ENCODE measurements at regions not wholly inside any gene's neighbourhood (a gene's known extent, or its start where the extent isn't known, plus 50 kb on each side); places are given as distances from the start of the nearest gene placed in this dataset.

DNA sequence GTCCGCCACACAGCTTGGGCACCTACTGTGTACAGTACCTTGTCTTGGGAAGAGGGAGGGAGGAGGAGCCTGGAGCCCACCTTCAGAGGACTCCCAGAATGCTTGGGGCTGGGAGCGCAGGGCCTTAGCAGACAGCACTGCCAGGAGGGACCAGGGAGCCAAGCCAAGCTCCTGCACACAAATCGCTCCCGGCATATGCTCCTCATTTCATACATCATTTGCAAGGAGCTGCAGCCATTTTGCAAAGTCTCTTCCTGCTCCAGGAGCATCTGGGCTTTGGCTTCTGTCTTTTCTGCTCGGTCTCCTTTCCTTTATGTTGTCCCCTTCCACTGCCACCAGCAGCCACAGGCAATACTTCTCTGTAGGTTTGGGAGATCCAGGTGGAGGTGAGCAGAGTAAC lies 175.2 kb upstream of the ZC3H12A start (continued):
- TF ChIP-seq PBX3 (IDR thresholded peaks at IDR 0.05) (no peak), FOXM1 (IDR thresholded peaks at IDR 0.05; ENCODE audit: low read depth) (no peak), EP300 (IDR thresholded peaks at IDR 0.05; ENCODE audit: borderline replicate concordance in 1 of 2, low read depth in 1 of 2, low read length in 1 of 2) (no peak)
- TF ChIP-seq, protein P1, sequence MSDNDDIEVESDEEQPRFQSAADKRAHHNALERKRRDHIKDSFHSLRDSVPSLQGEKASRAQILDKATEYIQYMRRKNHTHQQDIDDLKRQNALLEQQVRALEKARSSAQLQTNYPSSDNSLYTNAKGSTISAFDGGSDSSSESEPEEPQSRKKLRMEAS (IDR thresholded peaks at IDR 0.05; ENCODE audit: low read depth): no peak

GRCh38 chr1:37303884-37304574 lies 170.4 kb upstream of the ZC3H12A start:
- CTCF ChIA-PET: interaction anchor here (1.1 kb wide), 2 partner anchors 10 to 20 kb away, joined by 3 to 5 read pairs; no protein-coding TSS in a partner anchor
- no peaks in the 10 kb centered on the region for H3K9me3 ChIP-seq
- no peaks in the 10 kb centered on the region for H3K79me2 ChIP-seq (ENCODE audit: insufficient read depth)
- H3K36me3 ChIP-seq (replicated peaks in 1 of 2; ENCODE audit: control insufficient read depth in 1 of 2, insufficient read depth in 2 of 2, low read length in 1 of 2): no peaks in the 10 kb centered on the region
- no peak overlapping the region for H2AFZ ChIP-seq (ENCODE audit: low read depth)
- POLR2A ChIA-PET: no interaction called here
- H3K9ac ChIP-seq: no peak overlapping the region
- H3K4me2 ChIP-seq: no peak overlapping the region
- H3K4me1 ChIP-seq (ENCODE audit: control insufficient read depth in 1 of 2, insufficient read depth in 2 of 2, low read depth in 1 of 2, low read length in 1 of 2): no peaks in the 10 kb centered on the region; a peak in 1 of 4 replicates
- WGBS (ENCODE audit: low lambda C conversion rate): 1% methylated on average over 3 of the region's 3 CpGs
- TF ChIP-seq EP300 (IDR thresholded peaks at IDR 0.05; ENCODE audit: borderline replicate concordance in 1 of 2, low read depth in 1 of 2, low read length in 1 of 2): no peak
- no peak for TF ChIP-seq FOSL2 (IDR thresholded peaks at IDR 0.05; ENCODE audit: borderline replicate concordance, low read depth)
- no peaks in the 10 kb centered on the region for H3F3A ChIP-seq (replicated peaks; ENCODE audit: insufficient read depth)
- H3K4me3 ChIP-seq (ENCODE audit: low read depth in 2 of 2, low read length in 1 of 2): no peak overlapping the region
- H3K27ac ChIP-seq (ENCODE audit: low read depth in 2 of 2, low read length in 1 of 2): no peak overlapping the region
- no peak for DNase-seq
- no peaks in the 10 kb centered on the region for H4K20me1 ChIP-seq (ENCODE audit: insufficient read depth)
- no peaks in the 10 kb centered on the region for H3K9me2 ChIP-seq
- H3K27me3 ChIP-seq (ENCODE audit: insufficient read depth): no peaks in the 10 kb centered on the region

DNA sequence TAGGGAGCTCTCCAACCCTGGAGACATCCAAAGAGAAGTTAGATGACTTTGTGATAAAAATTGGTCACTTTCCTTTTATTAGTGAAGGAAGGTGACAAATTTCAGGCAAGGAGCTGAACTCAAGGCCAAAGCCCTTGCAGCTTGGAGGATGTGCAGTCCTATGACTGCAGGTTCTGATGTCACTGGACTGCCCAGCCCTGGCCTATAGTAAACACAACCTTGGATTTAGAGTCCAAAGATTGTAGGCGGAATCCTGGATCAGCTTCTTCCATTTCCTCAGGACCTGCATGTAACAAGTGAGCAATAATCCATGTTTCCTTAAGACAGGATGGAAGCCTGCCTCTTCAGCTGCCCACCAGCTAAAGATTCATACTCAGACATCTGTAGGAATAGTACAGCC lies 169.3 kb upstream of the ZC3H12A start:
- H3K36me3 ChIP-seq (replicated peaks in 1 of 2; ENCODE audit: control insufficient read depth in 1 of 2, insufficient read depth in 2 of 2, low read length in 1 of 2): no peaks in the 10 kb centered on the region
- DNase-seq: no peak
- no peak overlapping the region for H3K27ac ChIP-seq (ENCODE audit: low read depth in 2 of 2, low read length in 1 of 2)
- H3K4me3 ChIP-seq (ENCODE audit: low read depth in 2 of 2, low read length in 1 of 2): no peak overlapping the region
- H3K9me3 ChIP-seq: no peaks in the 10 kb centered on the region
- H3K4me2 ChIP-seq: no peak overlapping the region
- no peak overlapping the region for H3K9ac ChIP-seq
- no peaks in the 10 kb centered on the region for H3K9me2 ChIP-seq
- H3F3A ChIP-seq (replicated peaks; ENCODE audit: insufficient read depth): no peaks in the 10 kb centered on the region
- ChIA-PET POLR2A (no interaction called here), CTCF (no interaction called here)
- 25% methylated on average over 1 of the region's 1 CpG for WGBS (ENCODE audit: low lambda C conversion rate)
- no peaks in the 10 kb centered on the region; a peak in 1 of 4 replicates for H3K4me1 ChIP-seq (ENCODE audit: control insufficient read depth in 1 of 2, insufficient read depth in 2 of 2, low read depth in 1 of 2, low read length in 1 of 2)
- no peak overlapping the region for H2AFZ ChIP-seq (ENCODE audit: low read depth)
- no peaks in the 10 kb centered on the region for H4K20me1 ChIP-seq (ENCODE audit: insufficient read depth)
- no peaks in the 10 kb centered on the region for H3K27me3 ChIP-seq (ENCODE audit: insufficient read depth)
- TF ChIP-seq FOXJ3 (CRISPR knock-in tag; IDR thresholded peaks at IDR 0.05): no peak
- TF ChIP-seq EP300 (IDR thresholded peaks at IDR 0.05; ENCODE audit: borderline replicate concordance in 1 of 2, low read depth in 1 of 2, low read length in 1 of 2): no peak
- TF ChIP-seq YY1 (IDR thresholded peaks at IDR 0.05; ENCODE audit: low read depth): no peak
- no peak for TF ChIP-seq RAD21 (IDR thresholded peaks at IDR 0.05; ENCODE audit: low read length)
- no peak for TF ChIP-seq MXI1 (IDR thresholded peaks at IDR 0.05; ENCODE audit: low read depth, low read length)
- H3K79me2 ChIP-seq (ENCODE audit: insufficient read depth): no peaks in the 10 kb centered on the region

Data from SK-N-SH (cell line).